Liver (tissue), 7 donors: ENCODE measurements at regions not wholly inside any gene's neighbourhood (a gene's known extent, or its start where the extent isn't known, plus 50 kb on each side); places are given as distances from the start of the nearest gene placed in this dataset.

Experiments
- DNase-seq: peaks from one replicate; pipeline ENCODE4 v3.0.0-alpha.2; 2017; ENCODE audit warnings: low spot score
- H3K27ac ChIP-seq, 2 donors: one replicate each; pipeline ENCODE4 v1.7.0; 2013; ENCODE audit warnings: inconsistent platforms in 2 of 2, low read length in 2 of 2, control low read depth in 1 of 2, low read depth in 1 of 2, mild to moderate bottlenecking in 1 of 2
- H3K27me3 ChIP-seq, 4 donors: one replicate each; pipeline versions ENCODE4 v1.6.1 to v1.7.0; 2013; ENCODE audit warnings: low read length in 3 of 4, inconsistent platforms in 1 of 4, mild to moderate bottlenecking in 1 of 4, moderate library complexity in 1 of 4; ENCODE audit not compliant: control insufficient read depth in 4 of 4, insufficient read depth in 4 of 4
- H3K36me3 ChIP-seq, 4 donors: one replicate each; pipeline versions ENCODE4 v1.6.1 to v1.7.0; 2013; ENCODE audit warnings: low read length in 3 of 4, mild to moderate bottlenecking in 3 of 4, low read depth in 1 of 4, moderate library complexity in 1 of 4; ENCODE audit not compliant: control insufficient read depth in 4 of 4, insufficient read depth in 3 of 4
- H3K4me1 ChIP-seq, 4 donors: one replicate each; pipeline versions ENCODE4 v1.6.1 to v1.7.0; 2013; ENCODE audit warnings: low read length in 3 of 4, mild to moderate bottlenecking in 3 of 4, moderate library complexity in 1 of 4; ENCODE audit not compliant: control insufficient read depth in 4 of 4, insufficient read depth in 4 of 4
- H3K4me3 ChIP-seq, 3 donors: one replicate each; pipeline versions ENCODE4 v1.6.1 to v1.7.0; 2013; ENCODE audit warnings: low read length in 3 of 3, control low read depth in 1 of 3, low read depth in 1 of 3, mild to moderate bottlenecking in 1 of 3
- H3K9ac ChIP-seq, 2 donors: one replicate each; pipeline ENCODE4 v1.7.0; 2013; ENCODE audit warnings: low read length in 2 of 2, mild to moderate bottlenecking in 2 of 2, moderate library complexity in 2 of 2, control low read depth in 1 of 2, low read depth in 1 of 2
- H3K9me3 ChIP-seq, 4 donors: one replicate each; pipeline versions ENCODE4 v1.6.1 to v1.7.0; 2013; ENCODE audit warnings: low read length in 3 of 4; ENCODE audit not compliant: control insufficient read depth in 4 of 4
- EGR1 ChIP-seq, 2 donors: IDR thresholded peaks; 2 replicates each; pipeline ENCODE4 v1.6.1; 2016 to 2018; ENCODE audit warnings: antibody characterized with exemption in 2 of 2, low read depth in 2 of 2
- FOXA2 ChIP-seq: IDR thresholded peaks from 2 replicates; pipeline ENCODE4 v1.6.1; 2016; ENCODE audit warnings: antibody characterized with exemption
- GABPA ChIP-seq, 2 donors: IDR thresholded peaks in 1 of 2; conservative IDR thresholded peaks in 1 of 2; 2 replicates each; pipeline ENCODE4 v1.6.1; 2016; ENCODE audit warnings: antibody characterized with exemption in 2 of 2, mild to moderate bottlenecking in 1 of 2, moderate library complexity in 1 of 2
- HNF4G ChIP-seq: IDR thresholded peaks from 2 replicates; pipeline ENCODE4 v1.6.1; 2016; ENCODE audit warnings: antibody characterized with exemption
- JUND ChIP-seq, 2 donors: IDR thresholded peaks; 2 replicates each; pipeline ENCODE4 v1.6.1; 2016; ENCODE audit warnings: antibody characterized with exemption in 2 of 2
- NR2F2 ChIP-seq: IDR thresholded peaks from 2 replicates; pipeline ENCODE4 v1.6.1; 2016; ENCODE audit warnings: antibody characterized with exemption
- RAD21 ChIP-seq, 2 donors: IDR thresholded peaks; 2 replicates each; pipeline ENCODE4 v1.6.1; 2016; ENCODE audit warnings: antibody characterized with exemption in 2 of 2, mild to moderate bottlenecking in 2 of 2
- RXRA ChIP-seq, 2 donors: IDR thresholded peaks; 2 replicates each; pipeline ENCODE4 v1.6.1; 2017 to 2018; ENCODE audit warnings: antibody characterized with exemption in 2 of 2, mild to moderate bottlenecking in 1 of 2
- SP1 ChIP-seq: IDR thresholded peaks from 2 replicates; pipeline ENCODE4 v1.6.1; 2018; ENCODE audit warnings: antibody characterized with exemption, mild to moderate bottlenecking
- TAF1 ChIP-seq: conservative IDR thresholded peaks from 2 replicates; pipeline ENCODE4 v1.6.1; 2016; ENCODE audit warnings: antibody characterized with exemption, mild to moderate bottlenecking
- YY1 ChIP-seq: IDR thresholded peaks from 2 replicates; pipeline ENCODE4 v1.6.1; 2016; ENCODE audit warnings: antibody characterized with exemption, mild to moderate bottlenecking
- WGBS: extraction: QIAGEN DNeasy Blood & Tissue Kit; methylation state at CpG from one replicate; pipeline ENCODE4 v1.1.7; 2013; 5-methylcytosine and 5-hydroxymethylcytosine counted together
- TF ChIP-seq, protein P1 (sequence below): IDR thresholded peaks from 2 replicates; pipeline ENCODE4 v1.6.1; 2016; ENCODE audit warnings: antibody characterized with exemption
- TF ChIP-seq, protein P2 (sequence below): IDR thresholded peaks from 2 replicates; pipeline ENCODE4 v1.6.1; 2016; ENCODE audit warnings: antibody characterized with exemption
- TF ChIP-seq, protein P3 (sequence below): IDR thresholded peaks from 2 replicates; pipeline ENCODE4 v1.6.1; 2016; ENCODE audit warnings: antibody characterized with exemption, mild to moderate bottlenecking
- donor health status: healthy.
- donor health status: healthy.
- donor health status: healthy.
- donor health status: healthy.

DNA sequence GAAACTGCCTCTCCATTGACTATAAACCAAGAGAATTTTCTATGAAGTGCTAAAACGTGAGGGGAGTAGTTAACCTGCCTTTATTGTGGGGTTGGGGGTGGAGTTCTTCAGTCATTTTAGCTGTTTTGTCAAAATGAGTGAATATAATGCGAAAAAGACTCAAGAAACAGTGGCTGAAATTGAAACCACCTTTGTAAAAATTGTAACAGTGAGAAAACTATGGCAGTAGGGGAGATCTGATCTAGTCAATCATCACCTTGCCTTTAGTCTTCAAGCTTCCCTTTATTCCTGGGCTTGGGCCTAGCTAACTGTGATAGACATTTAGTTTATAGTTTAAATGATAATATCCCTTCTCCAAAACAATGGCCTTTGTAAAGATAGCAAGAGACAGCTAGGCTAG, 1927.3 kb downstream of the STIM2 start:
- no peak overlapping the region for H3K4me3 ChIP-seq
- DNase-seq = no peak
- H3K9ac ChIP-seq = no peak overlapping the region
- H3K9me3 ChIP-seq = no peaks in the 10 kb centered on the region
- no peak for TF ChIP-seq SP1
- H3K27ac ChIP-seq = no peak overlapping the region
- no peaks in the 10 kb centered on the region for H3K4me1 ChIP-seq
- peaks cover 0 to 4% (median 0%) of the 10 kb centered on the region in 4 donors for H3K27me3 ChIP-seq
- no peaks in the 10 kb centered on the region for H3K36me3 ChIP-seq
- 55% methylated on average over 2 of the region's 2 CpGs for WGBS

DNA sequence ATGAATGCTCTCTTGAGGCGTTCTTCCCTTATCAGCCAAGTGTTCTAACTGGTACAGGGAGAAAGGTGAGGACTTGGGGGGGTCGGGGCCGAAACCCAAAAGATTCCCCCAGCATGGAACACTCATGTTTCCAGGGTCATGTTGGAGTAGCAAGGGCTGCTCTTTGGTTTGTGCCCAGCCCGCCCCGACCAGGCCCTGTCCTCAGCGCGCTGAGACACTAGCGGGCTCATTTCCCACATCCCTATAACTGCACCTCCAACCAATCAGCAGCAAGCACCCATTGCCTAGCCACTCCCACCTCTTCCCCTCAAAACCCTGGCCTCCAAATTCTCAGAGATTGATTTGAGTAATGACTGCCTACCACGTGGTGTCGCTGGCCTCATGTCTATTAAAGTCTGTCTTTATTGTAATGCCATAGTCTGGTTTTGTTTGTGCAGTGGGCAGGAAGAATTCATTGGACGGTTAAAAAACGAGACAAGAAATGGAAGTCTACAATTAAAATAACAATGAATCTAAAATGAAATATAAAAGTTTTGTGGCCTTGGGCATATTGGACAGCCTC, 1928.4 kb downstream of the STIM2 start:
- WGBS = 84% methylated on average over 12 of the region's 12 CpGs
- H3K4me3 ChIP-seq = no peak overlapping the region
- no peak overlapping the region for H3K27ac ChIP-seq
- H3K4me1 ChIP-seq = no peaks in the 10 kb centered on the region
- DNase-seq = no peak
- H3K9ac ChIP-seq = no peak overlapping the region
- no peaks in the 10 kb centered on the region for H3K36me3 ChIP-seq
- H3K27me3 ChIP-seq = peaks cover 0 to 4% (median 0%) of the 10 kb centered on the region in 4 donors
- TF ChIP-seq, protein P1, sequence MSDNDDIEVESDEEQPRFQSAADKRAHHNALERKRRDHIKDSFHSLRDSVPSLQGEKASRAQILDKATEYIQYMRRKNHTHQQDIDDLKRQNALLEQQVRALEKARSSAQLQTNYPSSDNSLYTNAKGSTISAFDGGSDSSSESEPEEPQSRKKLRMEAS = no peak
- TF ChIP-seq, protein P2, sequence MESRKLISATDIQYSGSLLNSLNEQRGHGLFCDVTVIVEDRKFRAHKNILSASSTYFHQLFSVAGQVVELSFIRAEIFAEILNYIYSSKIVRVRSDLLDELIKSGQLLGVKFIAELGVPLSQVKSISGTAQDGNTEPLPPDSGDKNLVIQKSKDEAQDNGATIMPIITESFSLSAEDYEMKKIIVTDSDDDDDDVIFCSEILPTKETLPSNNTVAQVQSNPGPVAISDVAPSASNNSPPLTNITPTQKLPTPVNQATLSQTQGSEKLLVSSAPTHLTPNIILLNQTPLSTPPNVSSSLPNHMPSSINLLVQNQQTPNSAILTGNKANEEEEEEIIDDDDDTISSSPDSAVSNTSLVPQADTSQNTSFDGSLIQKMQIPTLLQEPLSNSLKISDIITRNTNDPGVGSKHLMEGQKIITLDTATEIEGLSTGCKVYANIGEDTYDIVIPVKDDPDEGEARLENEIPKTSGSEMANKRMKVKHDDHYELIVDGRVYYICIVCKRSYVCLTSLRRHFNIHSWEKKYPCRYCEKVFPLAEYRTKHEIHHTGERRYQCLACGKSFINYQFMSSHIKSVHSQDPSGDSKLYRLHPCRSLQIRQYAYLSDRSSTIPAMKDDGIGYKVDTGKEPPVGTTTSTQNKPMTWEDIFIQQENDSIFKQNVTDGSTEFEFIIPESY = no peak
- no peak for TF ChIP-seq RXRA (IDR thresholded peaks at IDR 0.05)
- no peak for TF ChIP-seq FOXA2
- no peak for TF ChIP-seq JUND (IDR thresholded peaks at IDR 0.05)
- no peak for TF ChIP-seq SP1
- no peaks in the 10 kb centered on the region for H3K9me3 ChIP-seq

DNA sequence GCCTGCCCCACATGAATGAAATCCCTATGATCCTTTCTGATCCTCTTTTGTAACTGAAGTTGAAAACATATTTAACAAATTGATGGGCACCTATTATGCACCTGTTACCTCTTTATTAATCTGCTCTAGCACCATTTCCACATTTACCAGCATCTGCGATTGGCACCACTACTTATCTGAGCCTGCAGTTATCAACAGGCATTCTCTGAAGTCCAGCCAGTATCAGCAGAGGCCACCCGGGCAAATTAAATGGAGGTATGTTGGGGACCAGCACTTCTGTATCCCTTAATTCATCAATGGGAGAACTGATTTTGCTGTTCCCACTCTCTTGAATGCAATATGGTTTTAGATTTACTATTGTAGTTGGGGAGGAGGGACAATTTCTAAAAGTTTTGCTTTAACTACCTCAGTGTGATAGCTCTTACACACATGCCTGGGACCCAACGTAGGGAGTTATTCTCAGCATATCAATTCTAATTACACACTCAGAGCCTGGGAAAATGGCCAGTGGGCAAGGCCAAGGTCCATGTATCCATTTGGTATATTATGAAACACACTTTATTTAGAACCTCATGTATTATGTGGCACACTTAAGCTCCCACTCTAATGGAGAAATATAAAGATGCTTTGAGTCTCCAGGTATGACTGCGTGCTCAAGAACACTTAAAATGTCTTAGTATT, 1927.1 kb upstream of the PCDH7 start:
- Histone ChIP-seq H3K27ac (no peak overlapping the region), H3K9ac (no peak overlapping the region), H3K27me3 (peaks cover 0 to 4% (median 0%) of the 10 kb centered on the region in 4 donors), H3K9me3 (no peaks in the 10 kb centered on the region), H3K4me1 (no peaks in the 10 kb centered on the region), H3K4me3 (no peak overlapping the region), H3K36me3 (no peaks in the 10 kb centered on the region)
- WGBS = 58% methylated on average over 4 of the region's 4 CpGs
- no peak for DNase-seq
- TF ChIP-seq, protein P2 = no peak
- TF ChIP-seq SP1 = no peak
- TF ChIP-seq RXRA (IDR thresholded peaks at IDR 0.05) = no peak
- TF ChIP-seq GABPA (IDR thresholded peaks at IDR 0.05 in 1 of 2, conservative IDR thresholded peaks at IDR 0.05 in 1 of 2) = no peak
- no peak for TF ChIP-seq YY1
- no peak for TF ChIP-seq RAD21 (IDR thresholded peaks at IDR 0.05)
- TF ChIP-seq, protein P3, sequence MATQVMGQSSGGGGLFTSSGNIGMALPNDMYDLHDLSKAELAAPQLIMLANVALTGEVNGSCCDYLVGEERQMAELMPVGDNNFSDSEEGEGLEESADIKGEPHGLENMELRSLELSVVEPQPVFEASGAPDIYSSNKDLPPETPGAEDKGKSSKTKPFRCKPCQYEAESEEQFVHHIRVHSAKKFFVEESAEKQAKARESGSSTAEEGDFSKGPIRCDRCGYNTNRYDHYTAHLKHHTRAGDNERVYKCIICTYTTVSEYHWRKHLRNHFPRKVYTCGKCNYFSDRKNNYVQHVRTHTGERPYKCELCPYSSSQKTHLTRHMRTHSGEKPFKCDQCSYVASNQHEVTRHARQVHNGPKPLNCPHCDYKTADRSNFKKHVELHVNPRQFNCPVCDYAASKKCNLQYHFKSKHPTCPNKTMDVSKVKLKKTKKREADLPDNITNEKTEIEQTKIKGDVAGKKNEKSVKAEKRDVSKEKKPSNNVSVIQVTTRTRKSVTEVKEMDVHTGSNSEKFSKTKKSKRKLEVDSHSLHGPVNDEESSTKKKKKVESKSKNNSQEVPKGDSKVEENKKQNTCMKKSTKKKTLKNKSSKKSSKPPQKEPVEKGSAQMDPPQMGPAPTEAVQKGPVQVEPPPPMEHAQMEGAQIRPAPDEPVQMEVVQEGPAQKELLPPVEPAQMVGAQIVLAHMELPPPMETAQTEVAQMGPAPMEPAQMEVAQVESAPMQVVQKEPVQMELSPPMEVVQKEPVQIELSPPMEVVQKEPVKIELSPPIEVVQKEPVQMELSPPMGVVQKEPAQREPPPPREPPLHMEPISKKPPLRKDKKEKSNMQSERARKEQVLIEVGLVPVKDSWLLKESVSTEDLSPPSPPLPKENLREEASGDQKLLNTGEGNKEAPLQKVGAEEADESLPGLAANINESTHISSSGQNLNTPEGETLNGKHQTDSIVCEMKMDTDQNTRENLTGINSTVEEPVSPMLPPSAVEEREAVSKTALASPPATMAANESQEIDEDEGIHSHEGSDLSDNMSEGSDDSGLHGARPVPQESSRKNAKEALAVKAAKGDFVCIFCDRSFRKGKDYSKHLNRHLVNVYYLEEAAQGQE = no peak
- no peak for TF ChIP-seq TAF1
- TF ChIP-seq EGR1 (IDR thresholded peaks at IDR 0.05; ENCODE audit: low read depth in 2 of 2) = no peak
- TF ChIP-seq NR2F2 = no peak
- no peak for TF ChIP-seq JUND (IDR thresholded peaks at IDR 0.05)
- TF ChIP-seq, protein P1 = no peak
- TF ChIP-seq HNF4G = no peak
